ENCODE measurements at regions not wholly inside any gene's neighbourhood (a gene's known extent, or its start where the extent isn't known, plus 50 kb on each side); places are given as distances from the start of the nearest gene placed in this dataset.

DNA sequence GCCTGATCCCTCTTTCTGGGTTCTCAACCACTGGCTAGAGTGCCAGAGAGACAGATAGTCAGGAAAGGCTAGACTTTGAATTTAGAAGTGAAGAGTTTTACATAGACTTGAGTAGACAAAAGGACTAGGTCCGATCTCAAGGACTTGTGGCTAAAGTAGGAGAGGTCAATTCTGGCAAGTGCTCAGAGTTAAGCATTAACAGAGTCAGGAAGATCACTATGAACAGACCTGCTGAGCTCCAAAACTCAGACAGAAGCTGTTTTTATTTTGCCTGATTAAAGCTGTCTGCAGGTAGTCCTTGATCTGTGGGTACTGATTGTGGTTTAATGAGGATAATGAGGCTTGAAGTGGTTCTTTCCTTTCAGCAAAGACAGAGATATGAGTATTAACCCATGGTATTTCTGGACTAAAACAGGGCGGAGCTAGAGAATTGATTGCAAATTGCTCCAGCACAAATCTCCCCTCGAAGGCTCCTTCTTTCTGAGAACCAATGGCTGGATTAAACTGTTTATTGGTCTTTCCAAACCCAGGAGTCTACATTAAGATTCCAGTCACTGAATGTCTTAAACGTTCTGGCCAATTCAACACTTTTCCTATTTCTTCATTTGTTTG is 423.2 kb downstream of the IPMK start:
- peaks cover 5 to 16% (median 14%) of the 10 kb centered on the region in 7 donors for H3K9me3 Mint-ChIP-seq
- peaks cover 0 to 3% (median 0%) of the 10 kb centered on the region in 3 donors for H3K27me3 Mint-ChIP-seq
- no peak for DNase-seq
- H3K4me1 Mint-ChIP-seq = no peaks in the 10 kb centered on the region
- no peak overlapping the region for H3K27ac Mint-ChIP-seq
- no peak for ATAC-seq (ENCODE audit: low read depth in 2 of 2)
- H3K4me3 Mint-ChIP-seq = no peak overlapping the region
- H3K36me3 Mint-ChIP-seq = no peaks in the 10 kb centered on the region

DNA sequence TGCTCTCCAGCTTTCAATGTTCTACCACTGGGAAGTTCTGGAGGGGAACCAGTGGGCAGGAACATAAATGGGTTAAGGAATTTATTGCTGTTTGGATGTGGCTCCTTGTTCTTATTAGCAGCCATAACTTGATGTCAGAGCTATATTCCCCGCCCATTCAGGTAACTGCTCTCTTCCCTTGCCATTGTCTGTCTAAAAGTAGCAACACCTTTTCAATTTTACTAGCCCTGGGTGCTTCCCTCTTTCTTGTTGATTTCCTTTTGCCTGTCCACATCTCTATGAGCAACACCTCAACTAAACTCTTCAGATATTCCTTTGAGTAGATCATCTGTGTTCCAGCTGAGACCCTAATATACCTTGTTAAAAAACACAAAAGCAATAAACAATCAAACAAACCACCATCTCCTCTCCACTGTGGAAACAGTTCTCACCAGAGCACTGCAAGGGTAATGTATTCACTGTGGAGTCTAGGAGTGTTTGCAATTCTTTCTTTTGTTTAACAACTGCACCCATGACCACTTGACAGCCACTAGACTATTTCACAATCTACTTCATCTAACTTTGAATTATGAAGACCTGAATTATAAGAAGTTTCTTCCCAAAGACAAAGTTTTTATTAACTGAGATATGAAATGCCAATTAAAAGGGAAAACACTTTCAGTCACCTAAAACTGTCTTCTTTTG is 436.7 kb downstream of the IPMK start:
- no peak for ATAC-seq (ENCODE audit: low read depth in 2 of 2)
- DNase-seq = no peak
- peaks cover 0 to 3% (median 0%) of the 10 kb centered on the region in 7 donors for H3K9me3 Mint-ChIP-seq

GRCh38 chr10:57825015-57825414 is 442.7 kb downstream of the IPMK start:
- Mint-ChIP-seq H3K4me3 (no peak overlapping the region), H3K27me3 (no peaks in the 10 kb centered on the region), H3K9me3 (peaks cover 0 to 3% (median 0%) of the 10 kb centered on the region in 7 donors), H3K4me1 (no peaks in the 10 kb centered on the region), H3K27ac (no peak overlapping the region), H3K36me3 (no peaks in the 10 kb centered on the region)
- ATAC-seq (ENCODE audit: low read depth in 2 of 2) = no peak
- DNase-seq = no peak

More for the DNA sequence above, 436.7 kb downstream of the IPMK start:
- Mint-ChIP-seq H3K36me3 (no peaks in the 10 kb centered on the region), H3K4me3 (no peak overlapping the region), H3K27me3 (no peaks in the 10 kb centered on the region), H3K4me1 (no peaks in the 10 kb centered on the region), H3K27ac (no peak overlapping the region)

GRCh38 chr10:57823398-57823797 is 444.3 kb downstream of the IPMK start:
- ATAC-seq (ENCODE audit: low read depth in 2 of 2) (no peak), DNase-seq (no peak)
- no peak overlapping the region for H3K4me3 Mint-ChIP-seq
- no peak overlapping the region for H3K27ac Mint-ChIP-seq
- no peaks in the 10 kb centered on the region for H3K36me3 Mint-ChIP-seq
- no peaks in the 10 kb centered on the region for H3K27me3 Mint-ChIP-seq
- H3K4me1 Mint-ChIP-seq = no peaks in the 10 kb centered on the region
- peaks cover 0 to 3% (median 0%) of the 10 kb centered on the region in 7 donors for H3K9me3 Mint-ChIP-seq

GRCh38 chr10:57822965-57823364 is 444.7 kb downstream of the IPMK start:
- Mint-ChIP-seq H3K4me3 (no peak overlapping the region), H3K27ac (no peak overlapping the region), H3K4me1 (no peaks in the 10 kb centered on the region), H3K27me3 (no peaks in the 10 kb centered on the region), H3K36me3 (no peaks in the 10 kb centered on the region), H3K9me3 (peaks cover 0 to 3% (median 0%) of the 10 kb centered on the region in 7 donors)
- ATAC-seq (ENCODE audit: low read depth in 2 of 2) (no peak), DNase-seq (no peak)

DNA sequence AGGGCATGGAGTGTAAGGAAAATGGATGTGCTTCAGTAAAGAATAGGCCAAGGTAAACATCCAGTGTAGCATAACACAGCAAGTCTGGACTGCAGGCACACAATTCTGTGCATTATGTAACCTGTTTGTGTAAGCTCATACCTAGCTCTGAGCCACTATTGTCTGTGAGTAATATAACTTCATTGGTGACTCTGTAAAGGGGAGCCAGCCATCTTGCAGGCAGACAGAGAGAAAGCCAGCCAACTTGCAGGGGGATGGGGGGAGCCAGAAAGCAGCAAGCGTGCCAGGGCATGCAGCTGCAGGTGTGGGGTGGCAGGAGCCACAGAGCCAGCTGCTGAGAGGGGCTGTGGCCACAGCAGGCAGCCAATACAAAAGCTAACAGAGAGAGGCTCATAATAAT is 449.2 kb downstream of the IPMK start:
- peaks cover 0 to 2% (median 0%) of the 10 kb centered on the region in 7 donors for H3K9me3 Mint-ChIP-seq
- ATAC-seq (ENCODE audit: low read depth in 2 of 2) = no peak
- H3K4me3 Mint-ChIP-seq = no peak overlapping the region
- H3K36me3 Mint-ChIP-seq = no peaks in the 10 kb centered on the region
- H3K27ac Mint-ChIP-seq = no peak overlapping the region
- no peak for DNase-seq
- H3K27me3 Mint-ChIP-seq = no peaks in the 10 kb centered on the region
- H3K4me1 Mint-ChIP-seq = no peaks in the 10 kb centered on the region

GRCh38 chr10:57817741-57818140 is 450.0 kb downstream of the IPMK start:
- Mint-ChIP-seq H3K27ac (no peak overlapping the region), H3K36me3 (no peaks in the 10 kb centered on the region), H3K4me3 (no peak overlapping the region), H3K9me3 (peaks cover 0 to 2% (median 0%) of the 10 kb centered on the region in 7 donors), H3K27me3 (no peaks in the 10 kb centered on the region), H3K4me1 (no peaks in the 10 kb centered on the region)
- ATAC-seq (ENCODE audit: low read depth in 2 of 2) = no peak
- no peak for DNase-seq

- no peak overlapping the region for H3K27ac Mint-ChIP-seq
- DNase-seq (no peak), ATAC-seq (ENCODE audit: low read depth in 2 of 2) (no peak)
- H3K9me3 Mint-ChIP-seq = peaks cover 0 to 2% (median 0%) of the 10 kb centered on the region in 7 donors
- H3K4me3 Mint-ChIP-seq = no peak overlapping the region
- no peaks in the 10 kb centered on the region for H3K36me3 Mint-ChIP-seq
- no peaks in the 10 kb centered on the region for H3K4me1 Mint-ChIP-seq
- no peaks in the 10 kb centered on the region for H3K27me3 Mint-ChIP-seq
Observed at GRCh38 chr10:57815949-57816348, 451.7 kb downstream of the IPMK start.

DNA sequence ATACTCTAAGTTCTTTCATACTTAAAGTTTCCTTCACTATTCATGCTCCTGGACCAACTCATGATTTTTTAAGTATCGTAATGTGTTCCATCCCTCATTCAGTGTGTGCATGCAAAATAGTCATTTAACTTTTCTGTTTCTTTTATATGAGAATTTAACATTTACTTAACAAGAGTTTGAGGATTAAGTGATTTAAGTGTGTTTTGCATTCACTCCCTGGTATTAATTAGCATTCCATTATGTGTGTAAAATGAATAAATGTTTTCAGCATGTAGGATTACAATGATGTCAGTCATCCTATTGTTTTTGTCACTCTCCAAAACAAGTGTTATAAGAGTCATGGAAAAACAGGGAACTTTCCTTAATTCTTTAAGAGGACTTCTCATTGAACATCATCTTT is 457.7 kb downstream of the IPMK start:
- Mint-ChIP-seq H3K27ac (no peak overlapping the region), H3K27me3 (no peaks in the 10 kb centered on the region), H3K9me3 (peaks cover 0 to 8% (median 3%) of the 10 kb centered on the region in 7 donors), H3K4me1 (no peaks in the 10 kb centered on the region), H3K36me3 (no peaks in the 10 kb centered on the region), H3K4me3 (no peak overlapping the region)
- DNase-seq (no peak), ATAC-seq (ENCODE audit: low read depth in 2 of 2) (no peak)

GRCh38 chr10:57807906-57808305 is 459.8 kb downstream of the IPMK start:
- DNase-seq (no peak), ATAC-seq (ENCODE audit: low read depth in 2 of 2) (no peak)
- no peak overlapping the region for H3K27ac Mint-ChIP-seq
- no peaks in the 10 kb centered on the region for H3K27me3 Mint-ChIP-seq
- H3K36me3 Mint-ChIP-seq = no peaks in the 10 kb centered on the region
- peaks cover 0 to 8% (median 4%) of the 10 kb centered on the region in 7 donors for H3K9me3 Mint-ChIP-seq
- H3K4me3 Mint-ChIP-seq = no peak overlapping the region
- no peaks in the 10 kb centered on the region for H3K4me1 Mint-ChIP-seq

- ATAC-seq (ENCODE audit: low read depth in 2 of 2) (no peak), DNase-seq (no peak)
- Mint-ChIP-seq H3K36me3 (no peaks in the 10 kb centered on the region), H3K27ac (no peak overlapping the region), H3K4me1 (no peaks in the 10 kb centered on the region), H3K27me3 (no peaks in the 10 kb centered on the region), H3K9me3 (peaks cover 0 to 8% (median 4%) of the 10 kb centered on the region in 7 donors), H3K4me3 (no peak overlapping the region)
Observed at GRCh38 chr10:57806675-57807074, 461.0 kb downstream of the IPMK start.

- Mint-ChIP-seq H3K4me3 (no peak overlapping the region), H3K27me3 (no peaks in the 10 kb centered on the region), H3K9me3 (peaks cover 0 to 4% (median 0%) of the 10 kb centered on the region in 7 donors), H3K36me3 (no peaks in the 10 kb centered on the region), H3K27ac (no peak overlapping the region), H3K4me1 (no peaks in the 10 kb centered on the region)
- DNase-seq (no peak), ATAC-seq (ENCODE audit: low read depth in 2 of 2) (no peak)
Observed at GRCh38 chr10:57799625-57800024, 468.1 kb downstream of the IPMK start.

DNA sequence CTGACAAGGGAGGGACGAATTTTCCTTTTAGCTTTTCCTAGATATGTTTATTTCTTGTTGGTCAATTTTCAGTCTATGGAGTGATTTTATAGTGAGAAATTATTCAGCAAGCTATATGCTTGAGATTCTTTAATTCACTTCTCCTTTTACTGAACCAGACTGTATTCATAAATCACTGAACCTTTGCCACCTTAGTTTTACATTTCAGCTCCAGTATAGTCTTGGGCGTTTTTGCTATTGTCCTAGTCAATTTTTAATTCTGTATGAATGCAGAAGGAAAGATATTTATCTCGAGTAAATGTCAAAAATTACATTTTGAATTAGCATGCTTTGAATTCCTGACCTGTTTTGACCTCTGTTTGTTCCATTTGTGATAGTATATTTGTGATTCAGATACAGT is 468.9 kb downstream of the IPMK start:
- Mint-ChIP-seq H3K36me3 (no peaks in the 10 kb centered on the region), H3K9me3 (peaks cover 0 to 4% (median 0%) of the 10 kb centered on the region in 7 donors), H3K27me3 (no peaks in the 10 kb centered on the region), H3K27ac (no peak overlapping the region), H3K4me1 (no peaks in the 10 kb centered on the region), H3K4me3 (no peak overlapping the region)
- DNase-seq (no peak), ATAC-seq (ENCODE audit: low read depth in 2 of 2) (no peak)

- H3K27me3 Mint-ChIP-seq = no peaks in the 10 kb centered on the region
- DNase-seq (no peak), ATAC-seq (ENCODE audit: low read depth in 2 of 2) (no peak)
- H3K9me3 Mint-ChIP-seq = peaks cover 2 to 16% (median 5%) of the 10 kb centered on the region in 7 donors
- no peaks in the 10 kb centered on the region for H3K4me1 Mint-ChIP-seq
- H3K27ac Mint-ChIP-seq = no peak overlapping the region
- no peaks in the 10 kb centered on the region for H3K36me3 Mint-ChIP-seq
- H3K4me3 Mint-ChIP-seq = no peak overlapping the region
Observed at GRCh38 chr10:57791546-57791945, 476.1 kb downstream of the IPMK start.

All from naive B cell (primary cell).